Left renal cortex interstitium (tissue), 4 donors: ENCODE measurements at regions not wholly inside any gene's neighbourhood (a gene's known extent, or its start where the extent isn't known, plus 50 kb on each side); places are given as distances from the start of the nearest gene placed in this dataset.

Source experiments
- DNase-seq, 4 donors: peaks; one replicate each; pipeline ENCODE4 v3.0.0-alpha.2; 2013; ENCODE audit warnings: low read depth in 4 of 4, low spot score in 2 of 4, missing footprints in 1 of 4

GRCh38 chr10:111131168-111131799 lies 54.5 kb downstream of the ADRA2A start:
- no peak for DNase-seq

- no peak for DNase-seq
Observed at GRCh38 chr10:111137007-111137406, 60.2 kb downstream of the ADRA2A start.

- no peak for DNase-seq
Observed at GRCh38 chr10:111137587-111137986, 60.8 kb downstream of the ADRA2A start.

- no peak for DNase-seq
Observed at GRCh38 chr10:111138544-111138943, 61.7 kb downstream of the ADRA2A start.

- DNase-seq, result no peak
Observed at GRCh38 chr10:111139567-111139966, 62.7 kb downstream of the ADRA2A start.

- no peak for DNase-seq
Observed at GRCh38 chr10:111142092-111142768, 65.4 kb downstream of the ADRA2A start.

- DNase-seq, result no peak
Observed at GRCh38 chr10:111146025-111146640, 69.3 kb downstream of the ADRA2A start.

GRCh38 chr10:111148025-111148424 lies 71.2 kb downstream of the ADRA2A start:
- no peak for DNase-seq

- no peak for DNase-seq
Observed at GRCh38 chr10:111148440-111148839, 71.6 kb downstream of the ADRA2A start.

GRCh38 chr10:111150691-111151090 lies 73.9 kb downstream of the ADRA2A start:
- DNase-seq, result no peak

- peak in 2 of 4 donors; percentile 9 to 21 for DNase-seq
Observed at GRCh38 chr10:111151595-111152307, 74.9 kb downstream of the ADRA2A start.

- no peak for DNase-seq
Observed at GRCh38 chr10:111156754-111157153, 79.9 kb downstream of the ADRA2A start.

GRCh38 chr10:111158595-111158994 lies 81.8 kb downstream of the ADRA2A start:
- DNase-seq, result no peak

- no peak for DNase-seq
Observed at GRCh38 chr10:111161109-111161874, 84.5 kb downstream of the ADRA2A start.

GRCh38 chr10:111171183-111171582 lies 94.4 kb downstream of the ADRA2A start:
- DNase-seq, result no peak

GRCh38 chr10:111175787-111176186 lies 99.0 kb downstream of the ADRA2A start:
- DNase-seq, result no peak

GRCh38 chr10:111177379-111177778 lies 100.5 kb downstream of the ADRA2A start:
- DNase-seq, result no peak

- no peak for DNase-seq
Observed at GRCh38 chr10:111179514-111179913, 102.7 kb downstream of the ADRA2A start.

- no peak for DNase-seq
Observed at GRCh38 chr10:111186358-111186757, 109.5 kb downstream of the ADRA2A start.

- no peak for DNase-seq
Observed at GRCh38 chr10:111187096-111187495, 110.3 kb downstream of the ADRA2A start.

GRCh38 chr10:111199587-111199986 lies 122.8 kb downstream of the ADRA2A start:
- no peak for DNase-seq
